ENCODE measurements at regions not wholly inside any gene's neighbourhood (a gene's known extent, or its start where the extent isn't known, plus 50 kb on each side); places are given as distances from the start of the nearest gene placed in this dataset.

DNA sequence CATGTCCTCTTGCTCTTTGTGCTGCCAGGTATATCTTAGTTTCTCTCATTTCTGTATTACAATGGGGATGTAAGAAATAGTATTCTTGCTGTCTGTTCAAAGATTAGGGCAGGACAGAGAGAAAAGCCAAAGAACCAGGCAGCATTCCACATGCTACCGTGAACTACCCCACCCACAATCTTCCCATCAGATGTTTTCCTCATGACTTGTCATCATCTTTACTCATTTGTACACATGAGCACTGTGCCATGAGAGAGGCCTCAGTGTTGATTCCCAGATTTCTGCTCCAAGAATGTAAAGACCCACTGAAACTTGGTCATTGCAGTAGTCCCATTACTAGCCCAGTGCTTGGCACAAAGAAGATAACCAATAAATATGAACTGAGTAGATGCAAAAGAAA is 354.6 kb upstream of the RASGEF1B start:
- TF ChIP-seq, protein P1, sequence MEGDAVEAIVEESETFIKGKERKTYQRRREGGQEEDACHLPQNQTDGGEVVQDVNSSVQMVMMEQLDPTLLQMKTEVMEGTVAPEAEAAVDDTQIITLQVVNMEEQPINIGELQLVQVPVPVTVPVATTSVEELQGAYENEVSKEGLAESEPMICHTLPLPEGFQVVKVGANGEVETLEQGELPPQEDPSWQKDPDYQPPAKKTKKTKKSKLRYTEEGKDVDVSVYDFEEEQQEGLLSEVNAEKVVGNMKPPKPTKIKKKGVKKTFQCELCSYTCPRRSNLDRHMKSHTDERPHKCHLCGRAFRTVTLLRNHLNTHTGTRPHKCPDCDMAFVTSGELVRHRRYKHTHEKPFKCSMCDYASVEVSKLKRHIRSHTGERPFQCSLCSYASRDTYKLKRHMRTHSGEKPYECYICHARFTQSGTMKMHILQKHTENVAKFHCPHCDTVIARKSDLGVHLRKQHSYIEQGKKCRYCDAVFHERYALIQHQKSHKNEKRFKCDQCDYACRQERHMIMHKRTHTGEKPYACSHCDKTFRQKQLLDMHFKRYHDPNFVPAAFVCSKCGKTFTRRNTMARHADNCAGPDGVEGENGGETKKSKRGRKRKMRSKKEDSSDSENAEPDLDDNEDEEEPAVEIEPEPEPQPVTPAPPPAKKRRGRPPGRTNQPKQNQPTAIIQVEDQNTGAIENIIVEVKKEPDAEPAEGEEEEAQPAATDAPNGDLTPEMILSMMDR (IDR thresholded peaks at IDR 0.05), result no peak
- no peak for TF ChIP-seq POLR2AphosphoS5 (IDR thresholded peaks at IDR 0.05; ENCODE audit: low read depth, low read length)
- TF ChIP-seq, protein P2, sequence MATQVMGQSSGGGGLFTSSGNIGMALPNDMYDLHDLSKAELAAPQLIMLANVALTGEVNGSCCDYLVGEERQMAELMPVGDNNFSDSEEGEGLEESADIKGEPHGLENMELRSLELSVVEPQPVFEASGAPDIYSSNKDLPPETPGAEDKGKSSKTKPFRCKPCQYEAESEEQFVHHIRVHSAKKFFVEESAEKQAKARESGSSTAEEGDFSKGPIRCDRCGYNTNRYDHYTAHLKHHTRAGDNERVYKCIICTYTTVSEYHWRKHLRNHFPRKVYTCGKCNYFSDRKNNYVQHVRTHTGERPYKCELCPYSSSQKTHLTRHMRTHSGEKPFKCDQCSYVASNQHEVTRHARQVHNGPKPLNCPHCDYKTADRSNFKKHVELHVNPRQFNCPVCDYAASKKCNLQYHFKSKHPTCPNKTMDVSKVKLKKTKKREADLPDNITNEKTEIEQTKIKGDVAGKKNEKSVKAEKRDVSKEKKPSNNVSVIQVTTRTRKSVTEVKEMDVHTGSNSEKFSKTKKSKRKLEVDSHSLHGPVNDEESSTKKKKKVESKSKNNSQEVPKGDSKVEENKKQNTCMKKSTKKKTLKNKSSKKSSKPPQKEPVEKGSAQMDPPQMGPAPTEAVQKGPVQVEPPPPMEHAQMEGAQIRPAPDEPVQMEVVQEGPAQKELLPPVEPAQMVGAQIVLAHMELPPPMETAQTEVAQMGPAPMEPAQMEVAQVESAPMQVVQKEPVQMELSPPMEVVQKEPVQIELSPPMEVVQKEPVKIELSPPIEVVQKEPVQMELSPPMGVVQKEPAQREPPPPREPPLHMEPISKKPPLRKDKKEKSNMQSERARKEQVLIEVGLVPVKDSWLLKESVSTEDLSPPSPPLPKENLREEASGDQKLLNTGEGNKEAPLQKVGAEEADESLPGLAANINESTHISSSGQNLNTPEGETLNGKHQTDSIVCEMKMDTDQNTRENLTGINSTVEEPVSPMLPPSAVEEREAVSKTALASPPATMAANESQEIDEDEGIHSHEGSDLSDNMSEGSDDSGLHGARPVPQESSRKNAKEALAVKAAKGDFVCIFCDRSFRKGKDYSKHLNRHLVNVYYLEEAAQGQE (IDR thresholded peaks at IDR 0.05; ENCODE audit: insufficient read depth in 1 of 2, low read depth in 2 of 2, low read length in 1 of 2), result no peak

Measured in Panc1 (cell line).